OCI-LY3 (cell line): ENCODE measurements at regions not wholly inside any gene's neighbourhood (a gene's known extent, or its start where the extent isn't known, plus 50 kb on each side); places are given as distances from the start of the nearest gene placed in this dataset.

Source experiments
- H2AFZ ChIP-seq: fragments of 200-600, 300-600 bp; shearing (Covaris generic); 2 replicates; pipeline ENCODE4 v1.6.0; 2014; ENCODE audit warnings: antibody characterized with exemption, low read depth, low read length
- H3K27ac ChIP-seq: fragments of 200-600, 300-600 bp; sonication (generic); 2 replicates; pipeline ENCODE4 v1.5.1; 2014; ENCODE audit warnings: mild to moderate bottlenecking, low read length, moderate library complexity, mixed read lengths
- H3K27me3 ChIP-seq: fragments of 200-600, 300-600 bp; sonication (generic); 2 replicates; pipeline ENCODE4 v1.6.1; 2014; ENCODE audit warnings: low read depth, low read length, mixed read lengths
- H3K36me3 ChIP-seq: fragments of 200-600, 300-600 bp; sonication (generic); replicated peaks from 2 replicates; pipeline ENCODE3; 2014; ENCODE audit warnings: low read depth, low read length, mixed read lengths
- H3K4me1 ChIP-seq: fragments of 300-600, 200-600 bp; sonication (generic); 2 replicates; pipeline ENCODE4 v1.6.1; 2014; ENCODE audit warnings: low read length, mixed read lengths
- H3K4me2 ChIP-seq: fragments of 200-600, 300-600 bp; sonication (generic); 2 replicates; pipeline ENCODE4 v1.6.1; 2014; ENCODE audit warnings: low read length, mixed read lengths
- H3K4me3 ChIP-seq: fragments of 300-600, 200-600 bp; sonication (generic); 2 replicates; pipeline ENCODE4 v1.5.1; 2014; ENCODE audit warnings: antibody characterized with exemption, mild to moderate bottlenecking, low read length, moderate library complexity
- H3K79me2 ChIP-seq: fragments of 300-600, 200-600 bp; shearing (Covaris generic); 2 replicates; pipeline ENCODE4 v1.6.1; 2014; ENCODE audit warnings: mild to moderate bottlenecking, low read length, mixed read lengths
- H3K9ac ChIP-seq: fragments of 300-600, 200-600 bp; shearing (Covaris generic); 2 replicates; pipeline ENCODE4 v1.6.0; 2014; ENCODE audit warnings: mild to moderate bottlenecking, low read length, moderate library complexity
- H3K9me3 ChIP-seq: fragments of 200-600, 300-600 bp; shearing (Covaris generic); 2 replicates; pipeline ENCODE4 v1.6.1; 2014; ENCODE audit warnings: low read length, mixed read lengths; ENCODE audit not compliant: insufficient read depth
- H4K20me1 ChIP-seq: fragments of 200-600, 300-600 bp; sonication (generic); 2 replicates; pipeline ENCODE4 v1.6.1; 2016; ENCODE audit warnings: low read length, mixed read lengths; ENCODE audit not compliant: insufficient read depth
- EZH2phosphoT487 ChIP-seq: fragments of 200-600 bp; shearing (Covaris generic); IDR thresholded peaks from 2 replicates; pipeline ENCODE4 v1.6.1; 2018; ENCODE audit warnings: antibody characterized with exemption, mixed run types, low read depth
- TF ChIP-seq, protein P1 (sequence below): fragments of 200-600, 300-600 bp; sonication (generic); IDR thresholded peaks from 2 replicates; pipeline ENCODE4 v1.5.1; 2014; ENCODE audit warnings: antibody characterized with exemption, low read length, low read depth

GRCh38 chrX:36436361-36436760, 516.8 kb downstream of the CFAP47 start:
- H3K9me3 ChIP-seq: no peaks in the 10 kb centered on the region
- H3K4me3 ChIP-seq: no peak overlapping the region

DNA sequence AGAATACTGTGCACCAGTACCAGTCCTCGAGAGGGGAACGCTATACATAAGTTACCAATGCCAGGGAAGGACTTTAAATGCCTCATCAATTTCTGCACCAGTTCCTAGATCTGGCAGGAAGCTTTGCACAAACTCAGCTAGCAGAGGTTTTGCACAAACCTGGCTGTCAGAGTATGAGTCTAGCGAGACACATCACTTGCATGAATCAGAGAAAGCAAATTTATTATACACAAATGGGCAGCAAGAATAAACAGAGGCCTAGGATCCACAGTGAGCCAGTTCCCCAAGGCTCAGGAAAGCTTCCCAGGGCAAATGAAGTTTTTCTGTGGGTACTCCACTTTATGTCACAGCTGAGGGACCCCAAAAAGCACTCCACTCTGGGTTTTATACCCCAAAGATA, 523.5 kb downstream of the CFAP47 start:
- TF ChIP-seq, protein P1, sequence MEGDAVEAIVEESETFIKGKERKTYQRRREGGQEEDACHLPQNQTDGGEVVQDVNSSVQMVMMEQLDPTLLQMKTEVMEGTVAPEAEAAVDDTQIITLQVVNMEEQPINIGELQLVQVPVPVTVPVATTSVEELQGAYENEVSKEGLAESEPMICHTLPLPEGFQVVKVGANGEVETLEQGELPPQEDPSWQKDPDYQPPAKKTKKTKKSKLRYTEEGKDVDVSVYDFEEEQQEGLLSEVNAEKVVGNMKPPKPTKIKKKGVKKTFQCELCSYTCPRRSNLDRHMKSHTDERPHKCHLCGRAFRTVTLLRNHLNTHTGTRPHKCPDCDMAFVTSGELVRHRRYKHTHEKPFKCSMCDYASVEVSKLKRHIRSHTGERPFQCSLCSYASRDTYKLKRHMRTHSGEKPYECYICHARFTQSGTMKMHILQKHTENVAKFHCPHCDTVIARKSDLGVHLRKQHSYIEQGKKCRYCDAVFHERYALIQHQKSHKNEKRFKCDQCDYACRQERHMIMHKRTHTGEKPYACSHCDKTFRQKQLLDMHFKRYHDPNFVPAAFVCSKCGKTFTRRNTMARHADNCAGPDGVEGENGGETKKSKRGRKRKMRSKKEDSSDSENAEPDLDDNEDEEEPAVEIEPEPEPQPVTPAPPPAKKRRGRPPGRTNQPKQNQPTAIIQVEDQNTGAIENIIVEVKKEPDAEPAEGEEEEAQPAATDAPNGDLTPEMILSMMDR: no peak
- TF ChIP-seq EZH2phosphoT487: no peak
- Histone ChIP-seq H3K27ac (no peak overlapping the region), H3K4me1 (no peaks in the 10 kb centered on the region), H3K9me3 (no peaks in the 10 kb centered on the region), H3K4me3 (no peak overlapping the region), H3K27me3 (no peaks in the 10 kb centered on the region), H4K20me1 (no peaks in the 10 kb centered on the region), H3K4me2 (no peak overlapping the region), H2AFZ (no peak overlapping the region), H3K9ac (no peak overlapping the region), H3K79me2 (no peaks in the 10 kb centered on the region), H3K36me3 (no peaks in the 10 kb centered on the region)

More at GRCh38 chrX:36436361-36436760, 516.8 kb downstream of the CFAP47 start:
- Histone ChIP-seq H4K20me1 (no peaks in the 10 kb centered on the region), H3K4me1 (no peaks in the 10 kb centered on the region), H3K9ac (no peak overlapping the region), H3K4me2 (no peak overlapping the region), H3K27me3 (no peaks in the 10 kb centered on the region), H2AFZ (no peak overlapping the region), H3K27ac (no peak overlapping the region), H3K79me2 (no peaks in the 10 kb centered on the region), H3K36me3 (no peaks in the 10 kb centered on the region)
- TF ChIP-seq, protein P1: no peak
- TF ChIP-seq EZH2phosphoT487: no peak

- H3K9me3 ChIP-seq: no peaks in the 10 kb centered on the region
- H3K27ac ChIP-seq: no peak overlapping the region
- TF ChIP-seq, protein P1: no peak
- TF ChIP-seq EZH2phosphoT487: no peak
- no peaks in the 10 kb centered on the region for H4K20me1 ChIP-seq
- H3K36me3 ChIP-seq: no peaks in the 10 kb centered on the region
- H2AFZ ChIP-seq: no peak overlapping the region
- no peak overlapping the region for H3K4me2 ChIP-seq
- no peaks in the 10 kb centered on the region for H3K4me1 ChIP-seq
- H3K9ac ChIP-seq: no peak overlapping the region
- H3K4me3 ChIP-seq: no peak overlapping the region
- no peaks in the 10 kb centered on the region for H3K27me3 ChIP-seq
- H3K79me2 ChIP-seq: no peaks in the 10 kb centered on the region
These were observed 526.0 kb downstream of the CFAP47 start for GRCh38 chrX:36445566-36445965.

DNA sequence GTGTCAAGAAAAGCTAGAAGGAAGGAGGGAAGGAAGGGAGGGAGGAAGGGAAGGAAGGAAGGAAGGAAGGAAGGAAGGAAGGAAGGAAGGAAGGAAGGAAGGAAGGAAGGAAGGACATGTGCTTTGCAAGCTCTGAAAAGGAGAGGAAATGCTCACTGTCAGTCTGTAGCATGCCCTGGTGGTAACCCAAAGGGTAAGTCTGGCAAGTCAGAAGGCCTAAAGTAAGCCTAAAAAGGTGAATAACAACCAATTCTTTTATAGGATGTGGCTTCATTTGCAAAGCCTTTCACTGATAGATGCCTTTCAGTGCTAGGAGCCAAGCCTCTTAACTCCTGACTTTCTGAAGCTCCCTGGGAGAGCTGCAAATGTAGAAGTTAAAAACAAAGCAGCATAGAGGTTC, 542.6 kb downstream of the CFAP47 start:
- Histone ChIP-seq H2AFZ (no peak overlapping the region), H3K4me1 (no peaks in the 10 kb centered on the region), H3K27ac (no peak overlapping the region), H3K27me3 (no peaks in the 10 kb centered on the region), H3K36me3 (no peaks in the 10 kb centered on the region), H3K79me2 (no peaks in the 10 kb centered on the region), H3K4me2 (no peak overlapping the region), H4K20me1 (no peaks in the 10 kb centered on the region), H3K4me3 (no peak overlapping the region), H3K9ac (no peak overlapping the region), H3K9me3 (no peaks in the 10 kb centered on the region)
- TF ChIP-seq EZH2phosphoT487: no peak
- TF ChIP-seq, protein P1: no peak
